ENCODE measurements at regions not wholly inside any gene's neighbourhood (a gene's known extent, or its start where the extent isn't known, plus 50 kb on each side); places are given as distances from the start of the nearest gene placed in this dataset.
A peak's percentile ranks its signal among the peaks of the same experiment; 100 is the strongest.
"Not testable (repeated sequence)": the region's sequence is repeated elsewhere in the genome, so short reads cannot be mapped to it uniquely, and the experiment has no call there.

GRCh38 chr2:87574193-87575119 is 173.4 kb upstream of the PLGLB2 start:
- not testable (repeated sequence) for DNase-seq (ENCODE audit: low read depth in 2 of 2)

DNA sequence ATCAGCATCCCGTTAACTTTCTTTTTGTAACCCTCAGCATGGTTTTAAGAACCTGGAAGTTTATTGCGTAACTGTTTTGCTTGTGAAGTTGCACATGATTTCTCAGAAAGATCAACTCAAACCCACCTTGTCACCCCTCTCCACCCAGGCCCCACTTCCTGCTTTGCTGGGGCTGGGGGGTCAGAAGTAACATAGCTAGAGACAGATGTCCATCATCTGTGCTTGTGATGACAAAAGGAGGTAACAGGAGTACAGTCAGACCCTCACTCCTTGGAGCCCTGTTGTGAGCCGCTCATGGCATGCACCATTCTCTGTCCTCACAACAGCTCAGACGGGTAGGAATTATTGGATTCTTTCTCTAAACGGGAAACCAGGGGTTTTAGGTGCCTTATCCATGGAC is 172.7 kb upstream of the PLGLB2 start:
- DNase-seq (ENCODE audit: low read depth in 2 of 2), result not testable (repeated sequence)

DNA sequence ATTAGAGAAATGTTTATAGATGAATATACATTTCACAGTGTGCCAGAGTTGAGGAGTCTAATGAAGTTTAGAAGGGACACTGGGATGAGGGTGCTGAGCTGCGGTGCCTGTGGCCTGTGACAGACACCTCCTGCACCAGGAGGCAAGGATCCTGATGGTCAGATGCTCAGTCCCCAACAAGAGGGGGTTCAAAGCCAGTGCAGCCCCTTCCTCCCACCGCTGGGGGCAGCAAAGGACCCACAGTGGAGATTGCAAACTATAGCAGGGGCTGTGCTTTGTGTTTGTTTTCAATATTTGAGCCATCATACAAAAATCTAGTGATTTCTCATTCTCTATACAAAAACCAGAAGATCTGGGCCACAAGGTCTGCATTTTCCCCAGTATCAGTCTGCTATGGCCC is 170.5 kb upstream of the PLGLB2 start:
- not testable (repeated sequence) for DNase-seq (ENCODE audit: low read depth in 2 of 2)

DNA sequence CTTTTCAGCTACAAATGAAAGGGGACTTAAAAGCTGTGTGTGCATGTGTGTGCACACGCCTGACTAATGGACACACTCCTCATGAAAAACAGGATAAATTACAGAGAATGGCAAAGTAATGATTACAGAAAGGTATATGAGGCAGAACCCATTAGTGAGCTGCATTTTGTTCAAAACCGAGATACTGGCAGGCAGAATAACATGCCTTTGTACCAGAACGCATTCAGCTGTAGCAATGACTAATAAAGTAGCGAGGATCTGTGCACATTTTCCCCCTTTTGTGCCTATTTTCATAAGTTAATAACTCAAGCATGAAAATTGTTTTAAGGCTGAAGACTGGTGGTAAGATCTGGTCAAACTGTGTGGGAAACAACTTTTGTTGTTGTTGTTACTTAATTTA is 165.7 kb upstream of the PLGLB2 start:
- DNase-seq (ENCODE audit: low read depth in 2 of 2), result not testable (repeated sequence)

DNA sequence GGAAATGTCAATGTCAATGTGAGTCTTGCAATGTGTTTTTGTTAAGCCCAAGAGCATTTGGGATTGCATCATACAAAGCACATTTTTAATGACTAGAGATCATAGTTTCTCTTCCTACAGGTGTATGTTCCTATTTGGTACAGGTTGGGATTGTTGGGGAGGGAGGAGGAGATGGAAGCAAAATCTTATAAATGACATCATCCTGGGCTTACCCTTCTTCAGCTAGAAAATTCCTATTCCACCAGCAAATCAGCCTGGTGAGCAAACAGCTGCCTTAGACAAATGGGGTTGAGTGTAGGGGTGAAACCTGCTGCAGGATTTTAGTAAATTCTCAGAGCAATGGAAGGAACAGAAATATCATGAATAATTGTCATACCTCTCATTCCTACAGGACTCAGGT is 165.3 kb upstream of the PLGLB2 start:
- not testable (repeated sequence) for DNase-seq (ENCODE audit: low read depth in 2 of 2)

DNA sequence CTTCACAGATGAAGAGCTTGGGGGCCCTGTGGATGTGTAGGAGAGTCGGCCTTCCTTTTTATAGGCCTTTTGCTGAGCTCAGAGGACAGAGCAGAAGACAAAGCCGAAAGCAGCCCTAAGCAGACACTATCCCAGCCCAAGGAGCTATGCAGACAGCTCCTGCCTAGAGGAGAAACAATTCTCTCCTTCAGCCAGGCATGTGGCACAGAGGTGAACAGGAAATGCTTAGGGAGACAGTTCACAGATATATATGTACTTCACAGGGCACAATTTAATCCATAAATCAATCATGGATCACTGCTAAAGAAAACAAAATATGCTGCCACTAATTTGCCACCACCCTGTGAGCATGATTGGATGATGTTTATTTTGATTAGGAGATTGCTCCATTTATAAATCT is 164.5 kb upstream of the PLGLB2 start:
- not testable (repeated sequence) for DNase-seq (ENCODE audit: low read depth in 2 of 2)

DNA sequence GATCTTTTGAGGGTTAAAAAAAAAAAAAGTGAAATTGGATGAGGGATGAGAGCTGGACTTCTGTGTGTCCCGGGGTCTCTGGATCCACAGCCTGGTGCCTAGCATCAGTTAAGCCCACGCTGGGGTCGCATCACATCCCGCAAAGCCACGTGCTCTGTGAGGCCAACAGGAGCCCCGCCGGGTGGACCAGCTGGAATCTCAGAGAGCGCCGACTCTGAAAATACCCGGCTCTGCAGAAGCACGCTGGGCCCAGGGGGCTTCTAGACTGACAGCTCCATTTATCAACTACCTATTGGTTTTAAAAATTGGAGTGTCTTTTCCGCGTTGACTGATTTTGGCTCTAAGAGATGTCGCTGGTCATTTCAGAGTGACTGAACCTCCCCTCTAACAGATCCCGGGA is 164.1 kb upstream of the PLGLB2 start:
- not testable (repeated sequence) for DNase-seq (ENCODE audit: low read depth in 2 of 2)

DNA sequence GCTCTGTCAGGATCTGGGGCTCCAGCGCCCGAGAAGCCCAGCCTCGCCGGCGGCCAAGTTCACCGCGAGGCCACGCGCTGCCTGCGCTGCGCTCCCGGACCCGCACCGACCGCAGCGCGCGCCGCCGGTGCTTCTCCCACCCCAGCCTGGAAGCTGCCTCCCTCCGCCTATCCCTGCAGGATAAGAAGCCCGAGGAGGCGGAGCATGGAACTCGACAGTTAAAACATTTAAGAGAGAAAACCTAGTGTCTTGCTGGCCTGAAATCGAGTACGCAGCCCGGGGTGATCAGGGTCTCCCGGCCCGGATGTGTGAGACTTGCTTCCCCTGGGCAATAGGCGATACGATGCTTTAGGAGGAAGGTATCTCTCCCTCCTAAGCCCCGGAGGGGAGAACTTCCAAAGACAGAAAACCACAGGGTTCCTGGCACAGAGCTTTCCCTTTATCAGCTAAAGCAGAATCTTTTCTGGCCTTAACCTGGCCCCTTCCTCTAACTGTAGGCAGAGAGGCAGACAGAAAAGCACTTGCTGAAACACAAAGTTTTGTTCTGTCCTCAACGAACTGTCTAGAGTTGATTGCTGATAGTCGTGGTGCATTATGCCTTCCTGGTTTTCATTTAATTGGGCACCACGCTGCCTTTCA is 163.5 kb upstream of the PLGLB2 start:
- not testable (repeated sequence) for DNase-seq (ENCODE audit: low read depth in 2 of 2)

DNA sequence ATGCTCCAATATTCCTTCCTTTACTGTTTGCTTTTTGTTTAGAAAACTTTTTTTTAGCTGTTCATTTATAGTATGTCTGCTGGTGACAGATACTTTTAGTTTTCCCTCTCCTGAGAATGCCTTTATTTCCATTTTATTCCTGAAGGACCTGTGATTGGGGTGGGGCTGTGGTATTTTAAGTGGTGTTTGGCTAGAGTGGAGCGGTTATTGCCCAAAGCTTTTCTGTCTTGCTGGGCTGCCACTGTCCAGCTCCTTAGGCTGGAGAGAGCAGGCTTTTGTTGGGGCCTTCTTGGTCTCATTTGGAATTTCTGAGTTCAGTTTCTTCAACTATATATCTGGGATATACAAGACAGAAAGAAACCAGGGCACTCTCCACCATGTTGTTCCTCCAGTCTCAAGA is 160.0 kb upstream of the PLGLB2 start:
- not testable (repeated sequence) for DNase-seq (ENCODE audit: low read depth in 2 of 2)

GRCh38 chr2:87592974-87593373 is 154.9 kb upstream of the PLGLB2 start:
- not testable (repeated sequence) for DNase-seq (ENCODE audit: low read depth in 2 of 2)

DNA sequence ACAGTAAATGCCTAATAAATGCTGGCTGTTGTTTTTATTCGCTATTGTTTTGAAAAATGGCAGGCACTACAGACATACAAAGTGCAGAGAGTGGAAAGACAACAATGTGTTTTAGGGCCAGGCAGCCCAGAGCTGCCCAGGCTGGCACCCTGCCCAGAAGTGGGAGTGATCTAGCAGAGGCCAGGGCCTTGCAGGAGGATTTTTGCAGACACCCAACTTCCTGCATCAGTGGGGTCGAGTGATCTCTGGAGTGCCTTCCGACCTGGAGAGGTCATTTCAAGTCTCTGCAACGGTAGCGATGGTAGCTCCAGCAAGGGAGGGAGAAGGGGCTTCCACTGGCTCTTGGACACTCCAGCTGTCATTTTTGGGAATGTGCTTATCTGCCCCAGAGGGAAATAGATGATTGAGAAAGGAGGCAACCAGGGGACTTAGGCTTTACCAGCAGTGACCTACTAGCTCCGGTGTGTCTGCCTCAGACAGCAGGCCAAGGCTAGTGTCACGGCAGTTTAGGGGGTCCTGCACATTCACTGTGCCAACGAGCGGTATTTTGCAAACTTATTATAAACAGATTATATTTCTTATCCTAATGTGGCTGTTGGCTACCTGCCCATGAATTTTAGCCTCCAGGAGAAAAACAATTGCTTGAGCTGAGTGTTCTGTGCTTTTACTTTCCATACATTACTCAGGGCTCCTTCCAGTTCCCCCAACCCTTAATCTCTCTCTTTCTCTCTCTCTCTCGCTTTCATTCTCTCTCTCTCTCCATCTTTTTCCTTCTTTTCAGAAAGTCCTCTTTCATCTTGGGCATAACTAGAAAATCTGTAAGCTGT is 153.9 kb upstream of the PLGLB2 start:
- not testable (repeated sequence) for DNase-seq (ENCODE audit: low read depth in 2 of 2)

DNA sequence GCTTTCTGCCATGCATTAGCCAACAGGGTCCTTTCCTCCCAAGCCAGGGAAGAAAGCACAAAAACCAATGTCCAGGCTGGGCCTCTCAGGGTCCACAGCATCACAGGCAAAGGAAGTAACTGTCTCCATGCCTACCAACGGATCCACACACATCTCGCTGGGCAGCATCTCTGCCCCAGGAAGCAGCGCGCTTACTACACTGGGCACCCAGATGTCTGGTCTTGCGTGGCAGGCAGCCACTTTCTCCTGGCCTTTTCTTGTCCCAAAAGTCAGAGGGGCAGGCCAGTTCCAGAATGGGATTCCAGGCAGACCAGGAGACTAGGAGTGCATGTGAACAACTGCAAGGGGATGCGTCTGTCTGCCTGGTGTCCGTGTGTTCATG is 153.3 kb upstream of the PLGLB2 start:
- DNase-seq (ENCODE audit: low read depth in 2 of 2), result not testable (repeated sequence)

DNA sequence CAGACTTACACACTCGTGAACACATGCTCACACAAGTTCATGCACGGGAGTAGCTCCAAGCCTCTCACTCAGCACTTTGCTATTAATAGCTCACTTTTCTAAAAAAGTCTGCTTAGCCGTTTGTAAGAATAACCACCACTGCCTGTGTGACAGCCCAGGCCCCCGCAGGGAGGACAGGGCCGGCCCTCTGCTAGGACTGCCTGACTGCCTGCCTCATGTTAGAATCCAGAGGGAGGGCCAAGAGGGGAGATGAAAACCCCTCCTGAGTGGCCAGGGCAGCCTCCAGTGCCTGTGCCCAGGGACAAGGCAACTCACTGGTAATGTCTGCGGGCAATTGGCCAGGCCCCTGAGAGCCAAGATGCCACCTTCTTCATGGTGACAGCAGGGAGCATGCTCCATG is 152.9 kb upstream of the PLGLB2 start:
- not testable (repeated sequence) for DNase-seq (ENCODE audit: low read depth in 2 of 2)

DNA sequence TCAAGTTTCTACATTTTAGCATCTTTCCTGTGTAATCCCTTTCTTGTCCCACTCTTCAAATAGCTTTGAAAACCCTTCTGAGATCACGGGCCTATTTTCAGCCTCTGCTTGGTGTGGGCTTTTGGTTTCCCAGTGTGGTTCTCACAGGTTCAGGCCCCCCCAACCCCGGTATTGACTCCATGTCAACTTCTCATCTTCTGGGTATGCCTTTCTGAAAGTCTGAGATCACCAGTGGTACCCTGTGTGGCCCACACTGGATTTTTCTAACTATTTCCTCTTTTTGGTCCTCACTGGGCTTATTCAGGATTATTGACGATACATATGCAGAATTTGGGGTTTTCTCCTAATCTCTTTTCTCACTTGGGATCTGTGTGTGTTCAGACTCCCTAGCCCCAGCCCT is 146.9 kb upstream of the PLGLB2 start:
- DNase-seq (ENCODE audit: low read depth in 2 of 2), result not testable (repeated sequence)

GRCh38 chr2:87602118-87602517 is 145.8 kb upstream of the PLGLB2 start:
- DNase-seq (ENCODE audit: low read depth in 2 of 2), result not testable (repeated sequence)

DNA sequence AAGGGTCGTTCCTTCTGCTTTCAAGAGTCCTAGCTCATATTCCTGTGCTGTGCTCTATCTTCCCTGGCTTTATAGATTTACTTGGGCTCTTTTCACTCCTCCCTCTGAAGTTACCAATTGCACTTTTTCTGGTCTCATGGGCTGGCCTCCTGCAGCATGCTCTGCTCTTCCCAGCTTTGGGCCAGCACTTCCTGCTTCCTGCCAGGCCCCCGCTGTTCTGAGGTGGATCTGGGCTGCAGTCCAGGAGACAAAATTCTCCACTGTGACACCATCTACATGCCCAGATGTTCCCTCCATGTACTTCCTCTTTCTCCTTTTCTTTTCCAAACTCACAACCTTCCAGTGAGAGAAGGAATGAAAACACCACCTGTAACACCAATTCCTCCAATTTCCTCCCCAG is 145.2 kb upstream of the PLGLB2 start:
- DNase-seq (ENCODE audit: low read depth in 2 of 2), result not testable (repeated sequence)

GRCh38 chr2:87603418-87604278 is 144.2 kb upstream of the PLGLB2 start:
- DNase-seq (ENCODE audit: low read depth in 2 of 2), result not testable (repeated sequence)

DNA sequence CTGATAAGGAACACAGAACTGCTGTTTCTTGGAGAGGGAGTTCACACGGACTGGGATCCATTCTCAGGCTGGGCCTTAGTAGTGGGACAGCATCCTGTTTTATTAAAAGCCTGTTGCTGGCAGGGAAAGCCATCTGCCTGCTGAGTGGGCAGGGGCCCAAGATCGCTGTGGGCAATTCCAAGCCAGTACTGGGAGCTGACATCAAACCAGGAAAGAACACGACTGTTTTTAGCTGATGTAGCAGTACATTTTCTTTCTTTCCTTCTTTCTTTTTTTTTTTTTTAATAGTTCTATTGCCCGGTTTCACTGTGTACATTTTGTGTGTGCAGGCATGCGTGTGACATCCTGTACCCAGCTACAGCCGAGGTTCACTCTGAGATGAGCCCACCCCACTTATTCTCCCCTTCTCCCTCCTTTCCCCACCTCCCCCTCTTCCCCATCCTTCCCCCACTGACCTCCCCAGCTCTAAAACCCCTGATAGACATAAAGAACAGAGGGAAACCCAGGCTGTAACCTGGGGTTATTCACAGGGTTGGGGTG is 143.5 kb upstream of the PLGLB2 start:
- DNase-seq (ENCODE audit: low read depth in 2 of 2), result not testable (repeated sequence)

DNA sequence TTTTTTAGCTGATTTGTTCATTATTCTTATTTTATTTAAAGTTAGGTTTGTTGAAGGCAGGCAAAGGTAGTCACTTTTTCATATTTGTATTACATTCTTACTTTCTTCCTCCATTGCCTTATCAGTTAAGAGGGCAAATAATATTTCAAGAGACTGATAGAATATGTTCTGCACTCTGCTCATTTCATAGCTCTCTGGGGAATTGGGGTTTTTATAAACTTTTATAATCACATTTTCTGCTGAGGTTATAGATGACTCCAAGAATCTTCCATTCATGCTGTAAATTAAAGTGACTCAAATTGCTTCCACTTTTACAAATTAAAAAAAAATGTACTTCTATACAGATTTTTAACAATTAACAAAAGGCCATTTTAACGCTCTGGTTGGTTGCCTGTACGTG is 142.9 kb upstream of the PLGLB2 start:
- peak in 1 of 2 experiments; percentile 21 for DNase-seq (ENCODE audit: low read depth in 2 of 2)

- not testable (repeated sequence) for DNase-seq (ENCODE audit: low read depth in 2 of 2)
Measured at GRCh38 chr2:87608377-87609166, 139.3 kb upstream of the PLGLB2 start.
